HG03457 (cell line): ENCODE measurements at regions not wholly inside any gene's neighbourhood (a gene's known extent, or its start where the extent isn't known, plus 50 kb on each side); places are given as distances from the start of the nearest gene placed in this dataset.
A peak's percentile ranks its signal among the peaks of the same experiment; 100 is the strongest.
"Not testable (repeated sequence)": the region's sequence is repeated elsewhere in the genome, so short reads cannot be mapped to it uniquely, and the experiment has no call there.

Experiments used
- ATAC-seq: cut with Tn5 transposase; IDR thresholded peaks from one replicate; pipeline ENCODE4 v1.9.1; 2021; ENCODE audit warnings: moderate number of reproducible peaks; ENCODE audit not compliant: unreplicated experiment

- no peak for ATAC-seq
Observed at GRCh38 chr5:54404568-54404967, 50.9 kb upstream of the HSPB3 start.

GRCh38 chr5:54403885-54404416 is 51.5 kb upstream of the HSPB3 start:
- no peak for ATAC-seq

- no peak for ATAC-seq
Observed at GRCh38 chr5:54403121-54403520, 52.4 kb upstream of the HSPB3 start.

DNA sequence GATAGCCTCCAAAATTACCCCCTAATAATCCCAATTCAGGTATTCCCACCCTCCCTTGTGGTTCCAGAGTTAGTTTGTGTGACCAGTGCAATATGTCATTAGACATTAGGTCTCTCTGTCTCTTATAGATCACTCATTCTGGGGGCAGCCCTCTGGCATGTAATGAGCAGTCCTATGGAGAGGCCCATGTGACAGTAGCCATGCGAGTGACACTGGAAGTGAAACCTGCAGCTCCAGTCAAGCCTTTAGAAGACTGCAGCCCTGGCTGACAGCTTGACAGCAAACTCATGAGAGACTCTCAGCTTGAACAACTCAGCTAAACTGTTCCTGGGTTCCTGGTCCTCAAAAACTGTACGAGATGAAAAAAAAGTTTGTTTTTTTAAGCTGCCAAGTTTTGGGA is 54.0 kb upstream of the HSPB3 start:
- ATAC-seq: peak; percentile 79

DNA sequence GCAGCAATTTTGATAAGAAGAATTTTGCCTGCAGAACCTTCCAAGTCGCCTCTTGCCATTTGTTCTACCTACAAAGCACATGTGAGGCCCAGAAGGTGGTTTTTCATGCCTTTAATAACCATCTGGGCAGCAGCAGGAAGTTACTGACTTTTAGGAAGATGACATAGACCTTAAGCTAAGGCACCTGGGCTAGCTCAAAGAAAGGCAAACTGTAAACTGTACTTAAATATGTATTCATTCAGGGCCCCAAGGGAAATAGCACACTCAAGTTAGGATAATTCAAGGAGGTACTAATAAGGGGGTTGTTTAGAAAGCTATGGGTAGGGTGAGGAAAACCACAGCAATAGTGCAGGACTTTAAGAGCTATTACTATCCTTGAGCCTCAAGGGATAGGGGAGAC is 57.3 kb upstream of the HSPB3 start:
- no peak for ATAC-seq

- ATAC-seq: no peak
Observed at GRCh38 chr5:54397420-54397819, 58.1 kb upstream of the HSPB3 start.

- ATAC-seq: not testable (repeated sequence)
Observed at GRCh38 chr5:54393007-54393406, 62.5 kb upstream of the HSPB3 start.

GRCh38 chr5:54390539-54391031 is 64.9 kb upstream of the HSPB3 start:
- ATAC-seq: no peak

- ATAC-seq: no peak
Observed at GRCh38 chr5:54390015-54390414, 65.5 kb upstream of the HSPB3 start.

GRCh38 chr5:54389399-54389798 is 66.1 kb upstream of the HSPB3 start:
- not testable (repeated sequence) for ATAC-seq

GRCh38 chr5:54388811-54389210 is 66.7 kb upstream of the HSPB3 start:
- no peak for ATAC-seq

DNA sequence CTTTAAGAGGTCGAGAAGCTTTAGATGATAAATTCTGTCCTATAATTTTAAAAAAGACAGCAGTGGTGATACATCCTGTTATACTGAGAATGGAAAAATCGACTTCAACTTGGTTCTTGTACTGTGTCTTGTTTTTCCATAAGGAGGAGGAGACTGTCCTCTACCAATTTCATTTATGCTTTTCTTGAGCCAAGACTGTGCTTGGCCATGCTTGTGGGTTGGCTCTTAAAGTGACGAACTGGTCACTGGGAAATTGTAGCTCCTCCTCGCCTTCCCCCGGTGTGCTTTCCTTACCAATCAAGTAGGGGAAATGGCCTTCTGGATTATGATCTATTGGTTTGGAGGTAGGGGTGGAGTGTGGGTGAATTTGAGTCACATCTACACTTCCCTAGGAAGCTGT is 67.1 kb upstream of the HSPB3 start:
- ATAC-seq: no peak

DNA sequence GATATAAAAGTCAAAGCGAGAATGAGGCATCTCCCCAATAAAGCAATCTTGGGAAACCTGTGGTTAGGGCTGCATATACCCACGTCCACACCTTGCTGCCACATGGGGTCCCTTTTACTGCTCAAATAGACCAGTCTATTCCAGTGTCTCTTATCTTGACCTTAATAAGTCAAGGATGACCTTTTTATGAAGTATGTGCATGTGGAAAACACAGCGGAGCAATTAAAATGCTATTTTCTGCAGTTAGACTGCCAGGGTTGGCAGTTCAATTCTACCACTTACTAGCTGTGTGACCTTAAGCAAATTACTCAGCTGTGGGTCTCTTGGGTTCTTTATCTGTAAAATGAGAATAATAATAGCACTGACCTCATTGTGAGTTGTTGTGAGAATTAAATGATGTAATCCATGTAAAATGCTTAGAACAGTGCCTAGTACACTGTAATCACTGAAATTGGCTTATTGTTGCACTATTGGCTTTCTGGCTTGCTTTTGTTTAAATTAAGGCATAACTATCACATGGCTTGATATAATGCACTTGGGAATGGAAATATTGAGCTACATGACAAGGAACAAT is 67.8 kb upstream of the HSPB3 start:
- ATAC-seq: no peak

GRCh38 chr5:54387031-54387430 is 68.5 kb upstream of the HSPB3 start:
- no peak for ATAC-seq

- ATAC-seq: no peak
Observed at GRCh38 chr5:54385994-54386393, 69.5 kb upstream of the HSPB3 start.

DNA sequence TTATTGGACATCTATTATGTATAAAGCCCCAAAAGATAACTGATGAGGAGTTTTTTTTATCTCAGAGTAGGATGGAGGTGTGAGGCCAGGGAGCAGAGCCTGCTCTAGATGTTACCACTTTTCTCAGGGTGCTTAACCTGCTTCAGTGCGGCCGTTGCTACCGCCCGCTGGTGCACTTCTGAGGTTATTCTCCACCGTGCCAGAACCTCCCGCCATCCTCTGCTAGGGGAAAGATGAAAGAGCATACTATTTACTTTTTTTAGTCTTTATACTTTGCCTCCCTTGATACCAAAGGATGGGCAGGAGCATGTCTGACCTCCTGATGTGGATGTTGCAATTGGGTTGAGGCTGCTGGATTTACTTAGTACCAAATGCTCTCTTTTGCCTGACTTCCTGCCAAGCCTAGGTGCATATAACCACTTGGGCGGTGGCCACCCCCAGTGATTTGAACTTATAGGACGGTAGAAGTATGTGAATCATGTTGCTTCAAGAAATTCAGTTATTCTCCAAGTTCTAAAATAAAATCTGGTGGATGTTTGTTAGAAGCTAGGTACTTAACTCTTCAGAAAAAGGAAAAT is 71.1 kb upstream of the HSPB3 start:
- no peak for ATAC-seq

DNA sequence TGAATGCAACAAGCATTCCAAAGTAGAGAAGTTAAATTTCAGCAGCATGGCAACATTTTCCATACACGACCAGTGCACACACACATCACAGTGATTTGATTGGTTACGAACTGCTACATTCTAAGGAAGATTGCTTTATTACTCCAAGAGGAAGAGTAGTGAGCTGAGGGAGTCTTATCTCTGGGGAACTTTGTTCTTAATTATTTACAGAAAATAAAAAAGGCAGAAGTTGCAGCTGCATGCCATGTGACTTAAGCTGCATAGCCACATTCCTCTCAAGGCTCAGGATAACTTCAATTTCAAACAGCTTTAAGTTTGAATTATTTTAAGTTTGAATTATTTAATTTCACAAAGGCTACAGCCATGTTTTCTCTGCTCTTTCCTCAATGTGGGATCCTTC is 71.6 kb upstream of the HSPB3 start:
- ATAC-seq: no peak

DNA sequence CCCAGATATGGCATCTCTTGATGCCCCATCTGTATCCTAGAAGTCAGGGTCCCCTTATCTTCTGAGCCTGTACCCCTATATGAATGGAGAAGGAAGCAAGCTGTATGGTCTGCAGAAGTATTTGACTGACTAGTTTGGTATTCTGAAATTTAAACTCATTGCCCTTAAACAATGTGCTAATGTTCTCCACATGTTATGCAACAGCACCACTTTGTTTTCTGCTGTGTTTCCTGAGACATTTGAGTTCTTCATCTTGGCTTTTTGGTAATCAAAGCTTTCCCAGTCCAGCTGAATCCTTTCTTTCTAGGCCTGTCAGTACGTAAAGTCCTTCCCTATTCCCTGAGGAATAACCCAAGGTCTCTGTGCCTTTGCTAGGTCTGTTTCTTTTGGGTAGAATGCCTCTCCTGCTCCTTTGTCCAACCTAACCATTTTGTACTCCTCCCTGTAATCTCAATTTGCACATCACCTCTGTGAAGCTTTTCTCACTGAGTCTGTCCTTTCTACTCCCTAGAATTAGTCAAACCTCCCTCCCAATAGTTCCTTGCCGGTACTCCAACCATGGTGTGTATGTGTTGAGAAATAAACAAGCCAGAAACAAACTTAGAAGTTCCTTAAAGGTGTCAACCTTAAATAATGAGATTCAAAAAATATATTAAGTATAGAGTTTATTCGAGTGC is 72.1 kb upstream of the HSPB3 start:
- ATAC-seq: no peak

- ATAC-seq: not testable (repeated sequence)
Observed at GRCh38 chr5:54381319-54381718, 70.9 kb upstream of the ARL15 start.

- ATAC-seq: no peak
Observed at GRCh38 chr5:54379590-54379989, 69.2 kb upstream of the ARL15 start.

- no peak for ATAC-seq
Observed at GRCh38 chr5:54378707-54379106, 68.3 kb upstream of the ARL15 start.

- not testable (repeated sequence) for ATAC-seq
Observed at GRCh38 chr5:54377339-54377738, 67.0 kb upstream of the ARL15 start.
